Urinary bladder (tissue), 3 donors: ENCODE measurements at regions not wholly inside any gene's neighbourhood (a gene's known extent, or its start where the extent isn't known, plus 50 kb on each side); places are given as distances from the start of the nearest gene placed in this dataset.

Experiments used
- DNase-seq: peaks from one replicate; pipeline ENCODE4 v3.0.0-alpha.2; 2015; ENCODE audit errors: extremely low spot score
- H3K27ac ChIP-seq: one replicate; pipeline ENCODE4 v1.5.1; 2013; ENCODE audit warnings: low read depth, mild to moderate bottlenecking, moderate library complexity
- H3K36me3 ChIP-seq: one replicate; pipeline ENCODE4 v1.6.1; 2013; ENCODE audit warnings: mild to moderate bottlenecking, moderate library complexity; ENCODE audit not compliant: insufficient read depth
- H3K4me1 ChIP-seq: one replicate; pipeline ENCODE4 v1.6.1; 2013; ENCODE audit warnings: mild to moderate bottlenecking, moderate library complexity; ENCODE audit not compliant: insufficient read depth
- H3K4me3 ChIP-seq: one replicate; pipeline ENCODE4 v1.5.1; 2013; ENCODE audit warnings: low read depth, low read length
- WGBS: extraction: QIAGEN DNeasy Blood & Tissue Kit; methylation state at CpG from one replicate; pipeline ENCODE4 v1.1.7; 2013; 5-methylcytosine and 5-hydroxymethylcytosine counted together
- donor health status: healthy with polysubstance abuse.
- donor health status: healthy.

DNA sequence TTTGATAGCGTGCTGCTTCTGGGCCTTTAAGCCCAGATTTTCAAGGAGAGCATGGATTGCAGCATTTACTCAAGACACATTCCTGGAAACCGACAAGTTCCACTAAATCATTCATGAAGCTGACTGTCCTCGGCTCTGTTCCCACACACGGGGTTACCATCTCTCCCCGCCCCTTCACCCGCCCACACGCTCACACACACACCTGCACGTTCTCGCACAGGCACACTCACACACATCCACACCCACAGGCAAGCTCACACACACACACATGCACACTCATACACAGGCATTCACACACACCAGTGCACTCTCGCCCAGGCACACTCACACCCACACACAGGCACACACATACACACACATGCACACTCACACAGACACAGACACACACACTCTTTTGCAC is 150.0 kb upstream of the AGAP1 start:
- WGBS = 53% methylated on average over 10 of the region's 10 CpGs
- Histone ChIP-seq H3K4me1 (no peaks in the 10 kb centered on the region), H3K36me3 (no peaks in the 10 kb centered on the region), H3K4me3 (no peak overlapping the region), H3K27ac (no peak overlapping the region)
- no peak for DNase-seq

DNA sequence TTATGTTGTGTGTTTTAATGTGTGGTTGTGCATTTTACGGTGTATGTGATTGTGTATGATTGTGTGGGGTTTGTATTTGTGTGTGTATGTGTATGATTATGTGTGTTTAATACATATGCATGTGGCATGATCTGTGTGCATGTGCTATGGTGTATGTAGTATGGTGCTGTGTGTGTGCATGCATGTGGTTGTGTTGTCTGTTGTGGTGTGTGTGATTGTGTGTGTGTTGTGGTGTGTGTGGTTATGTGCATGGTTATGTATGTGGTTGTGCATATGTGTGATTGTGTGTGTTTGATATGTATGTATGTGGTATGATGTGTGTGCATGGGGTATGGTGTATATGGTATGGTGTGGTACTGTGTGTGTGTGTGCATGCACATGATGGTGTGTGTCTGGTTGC is 148.1 kb upstream of the AGAP1 start:
- Histone ChIP-seq H3K36me3 (no peaks in the 10 kb centered on the region), H3K4me1 (no peaks in the 10 kb centered on the region), H3K27ac (no peak overlapping the region), H3K4me3 (no peak overlapping the region)
- DNase-seq = no peak
- 95% methylated on average over 1 of the region's 1 CpG for WGBS

DNA sequence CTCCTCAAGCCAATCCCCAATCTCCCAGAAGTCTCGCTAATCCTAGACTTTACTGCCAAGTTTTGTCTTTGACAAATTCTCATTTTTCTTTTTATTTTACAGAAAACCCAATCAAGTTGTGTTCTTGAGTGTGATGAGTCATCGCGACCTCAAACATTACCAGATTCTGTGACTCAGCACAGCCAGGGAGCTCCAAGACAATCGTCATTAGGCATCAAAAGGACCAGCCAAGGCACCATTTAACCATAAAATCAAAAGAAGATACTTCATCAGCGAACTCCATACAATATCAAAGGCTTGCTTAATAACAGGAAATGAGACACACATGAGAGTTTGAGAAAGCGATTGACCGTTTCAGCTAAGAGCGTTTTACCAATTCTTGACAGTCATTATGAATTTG is 146.2 kb upstream of the AGAP1 start:
- 76% methylated on average over 8 of the region's 8 CpGs for WGBS
- no peak for DNase-seq
- no peak overlapping the region for H3K27ac ChIP-seq
- H3K4me3 ChIP-seq = no peak overlapping the region
- H3K4me1 ChIP-seq = no peaks in the 10 kb centered on the region
- no peaks in the 10 kb centered on the region for H3K36me3 ChIP-seq

DNA sequence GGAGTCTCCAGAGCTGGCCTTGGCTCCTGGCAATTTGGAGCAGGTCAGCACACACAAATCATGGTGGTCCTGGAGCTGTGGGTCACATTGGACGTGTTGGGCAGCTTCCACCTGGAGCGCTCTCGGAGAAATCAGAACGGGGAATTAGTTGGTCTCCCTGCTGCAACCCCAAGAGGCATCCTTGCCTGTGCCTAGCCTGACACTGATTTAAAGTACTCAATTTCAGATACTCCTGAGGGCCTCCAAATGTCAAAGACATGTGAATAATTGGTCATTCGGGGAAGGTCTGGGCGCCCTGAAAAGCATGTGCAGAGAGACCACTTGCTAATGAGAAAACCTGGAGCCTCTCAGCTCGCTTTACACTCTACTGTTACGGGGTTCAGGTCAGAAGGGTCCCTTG is 145.5 kb upstream of the AGAP1 start:
- WGBS = 94% methylated on average over 8 of the region's 8 CpGs
- DNase-seq = no peak
- Histone ChIP-seq H3K4me3 (no peak overlapping the region), H3K36me3 (no peaks in the 10 kb centered on the region), H3K4me1 (no peaks in the 10 kb centered on the region), H3K27ac (no peak overlapping the region)

DNA sequence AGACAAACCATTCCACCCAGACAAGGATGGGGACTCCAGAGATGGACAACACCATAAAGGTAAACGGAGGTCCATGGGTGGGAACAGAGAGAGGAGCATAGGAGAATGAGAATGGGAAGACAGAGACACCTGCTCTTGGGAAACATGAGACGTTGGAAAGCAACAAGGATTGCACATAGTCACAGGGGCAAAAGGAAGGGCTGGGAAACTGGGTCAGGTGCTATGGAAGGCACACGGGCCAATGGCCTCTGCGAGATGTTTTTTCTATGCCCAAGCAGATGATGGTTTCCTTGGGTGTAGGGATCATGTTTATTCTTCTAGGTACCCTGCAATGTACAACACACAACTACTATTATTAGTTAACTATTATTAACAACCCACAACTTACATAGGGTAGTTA is 143.6 kb upstream of the AGAP1 start:
- H3K27ac ChIP-seq = no peak overlapping the region
- 88% methylated on average over 4 of the region's 4 CpGs for WGBS

DNA sequence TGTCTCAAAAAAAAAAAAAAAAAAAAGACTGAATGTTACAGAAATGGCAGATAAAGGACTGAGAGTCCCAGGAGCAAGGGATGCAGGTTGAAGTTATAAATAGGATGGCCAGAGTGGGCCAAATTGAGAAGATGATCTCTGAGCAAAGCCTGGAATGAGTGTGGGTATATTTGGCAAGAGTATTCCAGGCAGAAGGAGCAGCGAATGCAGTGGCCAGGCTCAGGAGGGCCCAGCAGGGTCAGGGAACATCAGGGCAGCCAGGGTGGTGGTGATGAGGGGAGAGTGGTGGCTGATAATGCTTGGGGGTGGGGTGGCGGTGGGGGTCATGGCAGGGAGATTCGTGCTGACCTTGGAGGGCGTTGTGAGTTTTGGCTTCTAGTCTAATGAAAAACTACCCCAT is 141.3 kb upstream of the AGAP1 start:
- H3K4me1 ChIP-seq = no peaks in the 10 kb centered on the region
- H3K27ac ChIP-seq = no peak overlapping the region
- WGBS = 82% methylated on average over 4 of the region's 4 CpGs
- no peak for DNase-seq
- no peak overlapping the region for H3K4me3 ChIP-seq
- no peaks in the 10 kb centered on the region for H3K36me3 ChIP-seq

More for the DNA sequence above, 143.6 kb upstream of the AGAP1 start:
- Histone ChIP-seq H3K4me1 (no peaks in the 10 kb centered on the region), H3K4me3 (no peak overlapping the region), H3K36me3 (no peaks in the 10 kb centered on the region)
- DNase-seq = no peak

DNA sequence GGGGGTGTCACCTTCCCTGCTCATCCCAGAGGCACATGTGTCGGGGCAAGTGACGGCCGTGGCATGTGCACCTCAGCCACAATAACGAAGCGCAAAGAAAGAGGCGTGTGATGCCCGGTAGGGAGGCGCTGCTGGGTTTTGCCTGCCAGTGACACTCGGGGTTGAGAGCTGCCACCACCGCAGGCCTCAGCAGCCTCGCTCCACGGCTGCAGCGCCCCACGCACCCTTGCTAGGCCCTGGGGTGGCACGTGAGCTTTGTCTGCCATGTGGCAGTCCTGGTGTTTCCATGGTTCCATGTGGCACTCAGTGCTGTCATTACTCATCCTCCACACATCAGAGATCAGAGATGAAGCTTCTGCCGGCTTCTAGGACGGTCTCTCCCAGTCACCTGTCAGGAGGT is 136.0 kb upstream of the AGAP1 start:
- H3K36me3 ChIP-seq = no peaks in the 10 kb centered on the region
- 87% methylated on average over 17 of the region's 17 CpGs for WGBS
- DNase-seq = no peak

DNA sequence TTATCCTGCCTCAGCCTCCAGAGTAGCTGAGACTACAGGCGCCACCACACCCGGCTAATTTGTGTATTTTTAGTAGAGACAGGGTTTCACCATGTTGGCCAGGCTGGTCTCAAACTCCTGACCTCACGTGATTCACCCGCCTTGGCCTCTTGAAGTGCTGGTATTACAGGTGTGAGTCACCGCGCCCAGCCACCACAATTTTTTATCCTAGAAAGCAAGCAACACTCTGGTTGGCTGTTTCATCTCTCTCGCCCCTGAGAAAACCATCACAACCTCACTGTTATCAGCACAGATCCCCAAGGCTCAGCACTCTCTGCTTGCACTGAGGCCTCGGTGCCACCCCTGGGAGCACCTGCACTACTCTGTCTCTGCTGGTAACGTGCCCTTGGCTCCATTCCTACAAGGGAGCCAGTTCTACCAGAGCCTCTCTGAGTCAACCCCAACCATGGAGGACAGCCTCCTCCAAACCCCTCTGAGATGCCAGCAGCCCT is 134.8 kb upstream of the AGAP1 start:
- Histone ChIP-seq H3K4me3 (no peak overlapping the region), H3K4me1 (no peaks in the 10 kb centered on the region), H3K36me3 (no peaks in the 10 kb centered on the region), H3K27ac (no peak overlapping the region)
- 91% methylated on average over 9 of the region's 9 CpGs for WGBS
- DNase-seq = no peak

More for the DNA sequence above, 136.0 kb upstream of the AGAP1 start:
- H3K4me3 ChIP-seq = no peak overlapping the region
- H3K4me1 ChIP-seq = no peaks in the 10 kb centered on the region
- H3K27ac ChIP-seq = no peak overlapping the region

DNA sequence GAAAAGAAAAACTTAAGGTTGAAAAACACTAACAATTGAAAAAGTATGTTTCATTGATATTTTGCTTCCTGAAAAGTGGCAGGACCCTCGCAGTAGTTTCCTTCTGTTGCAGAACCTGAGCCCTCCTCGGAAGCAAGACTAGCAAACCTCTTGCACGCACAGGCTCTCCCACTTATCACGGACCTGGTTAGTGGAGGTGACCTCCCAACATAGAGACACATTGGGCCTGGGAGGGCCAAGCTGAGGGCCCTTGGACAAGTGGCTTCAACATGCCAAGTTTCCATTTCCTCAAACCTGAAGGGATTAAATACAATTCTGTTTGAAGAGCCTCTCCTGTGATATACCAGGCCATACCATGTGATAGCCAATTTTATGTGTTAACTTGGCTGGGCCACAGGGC is 133.4 kb upstream of the AGAP1 start:
- Histone ChIP-seq H3K36me3 (no peaks in the 10 kb centered on the region), H3K27ac (no peak overlapping the region), H3K4me1 (no peaks in the 10 kb centered on the region), H3K4me3 (no peak overlapping the region)
- 94% methylated on average over 4 of the region's 4 CpGs for WGBS
- no peak for DNase-seq

DNA sequence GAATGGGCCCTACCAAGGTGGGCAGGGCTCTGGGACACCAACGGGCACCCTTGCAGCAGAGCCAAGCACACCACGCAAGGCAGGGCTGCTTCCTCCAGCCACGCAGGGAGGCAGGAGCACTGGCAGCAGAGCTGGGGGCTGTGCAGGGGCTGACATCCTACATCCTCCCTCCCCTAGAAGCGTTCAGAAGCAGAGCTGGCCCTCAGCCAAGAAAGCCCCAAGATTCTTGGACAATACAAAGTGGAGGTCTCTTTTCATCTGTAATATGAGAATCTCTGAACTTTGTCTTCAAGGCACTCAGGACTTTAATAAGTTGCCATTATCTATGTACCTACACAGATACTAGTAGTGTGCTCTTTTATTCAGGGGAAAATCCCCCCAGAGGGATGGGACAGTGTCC is 128.1 kb upstream of the AGAP1 start:
- Histone ChIP-seq H3K4me3 (no peak overlapping the region), H3K27ac (no peak overlapping the region)
- WGBS = 45% methylated on average over 4 of the region's 4 CpGs

DNA sequence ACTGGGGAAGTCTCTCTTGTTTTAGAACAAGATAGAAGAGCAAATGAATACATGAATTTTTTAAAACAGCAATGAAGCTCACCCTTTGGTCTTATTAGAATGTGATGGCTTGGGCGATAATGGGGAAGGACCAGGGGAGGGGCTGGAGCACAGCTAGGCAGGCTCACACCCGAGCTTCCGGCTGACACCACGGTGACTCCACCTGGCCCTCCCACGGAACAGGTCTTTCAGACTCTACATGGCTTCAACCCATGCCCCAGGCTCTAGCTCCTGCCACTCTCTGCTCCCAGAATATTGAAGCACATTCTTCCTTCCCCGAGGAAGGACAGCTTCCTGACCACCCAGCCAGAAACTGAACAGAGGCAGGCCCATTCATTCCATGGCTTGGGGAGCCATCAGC is 127.5 kb upstream of the AGAP1 start:
- H3K4me1 ChIP-seq = no peaks in the 10 kb centered on the region
- H3K4me3 ChIP-seq = no peak overlapping the region
- WGBS = 86% methylated on average over 6 of the region's 6 CpGs
- DNase-seq = no peak
- H3K36me3 ChIP-seq = no peaks in the 10 kb centered on the region
- H3K27ac ChIP-seq = no peak overlapping the region

More for the DNA sequence above, 128.1 kb upstream of the AGAP1 start:
- no peak for DNase-seq
- H3K4me1 ChIP-seq = no peaks in the 10 kb centered on the region
- no peaks in the 10 kb centered on the region for H3K36me3 ChIP-seq

DNA sequence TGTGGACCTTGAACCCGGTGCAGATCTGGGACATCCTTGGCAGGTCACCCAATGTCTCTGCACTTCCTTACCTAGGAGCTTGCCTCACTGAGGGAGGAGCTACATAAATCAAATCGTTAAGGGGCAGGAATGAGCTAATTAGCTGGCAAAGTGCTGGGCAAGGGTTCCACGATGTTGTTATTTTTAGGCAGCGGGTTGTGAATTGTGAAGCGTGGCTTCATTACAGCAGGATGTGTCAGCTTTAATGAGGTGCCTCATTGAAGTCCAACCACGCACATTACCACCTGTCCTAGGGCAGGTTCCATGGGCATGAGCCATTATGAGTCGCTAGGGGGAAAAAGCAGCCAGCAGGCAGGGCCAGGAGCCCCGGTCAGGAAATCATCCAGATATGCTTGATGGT is 127.0 kb upstream of the AGAP1 start:
- H3K4me3 ChIP-seq = no peak overlapping the region
- H3K27ac ChIP-seq = no peak overlapping the region
- H3K4me1 ChIP-seq = no peaks in the 10 kb centered on the region
- no peak for DNase-seq
- no peaks in the 10 kb centered on the region for H3K36me3 ChIP-seq
- 64% methylated on average over 8 of the region's 8 CpGs for WGBS

DNA sequence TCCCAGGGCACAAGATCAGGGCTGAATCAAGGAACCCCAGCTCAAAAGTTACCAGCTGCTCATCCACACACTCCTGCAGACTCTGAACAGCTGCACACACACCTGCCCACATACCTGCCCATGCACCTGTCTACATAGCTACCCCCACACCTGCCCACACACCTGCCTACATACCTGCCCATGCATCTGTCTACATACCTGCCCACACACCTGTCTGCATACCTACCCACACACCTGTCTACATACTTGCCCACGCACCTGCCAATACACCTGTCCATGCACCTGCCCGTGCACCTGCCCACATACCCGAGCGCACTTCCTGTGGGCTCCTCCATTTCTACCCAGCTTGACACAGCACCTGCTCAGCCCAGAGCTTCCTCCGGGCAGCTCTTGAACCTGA is 122.8 kb upstream of the AGAP1 start:
- DNase-seq = no peak
- H3K36me3 ChIP-seq = no peaks in the 10 kb centered on the region
- H3K4me3 ChIP-seq = no peak overlapping the region
- H3K27ac ChIP-seq = no peak overlapping the region
- WGBS = 82% methylated on average over 5 of the region's 5 CpGs
- no peaks in the 10 kb centered on the region for H3K4me1 ChIP-seq

DNA sequence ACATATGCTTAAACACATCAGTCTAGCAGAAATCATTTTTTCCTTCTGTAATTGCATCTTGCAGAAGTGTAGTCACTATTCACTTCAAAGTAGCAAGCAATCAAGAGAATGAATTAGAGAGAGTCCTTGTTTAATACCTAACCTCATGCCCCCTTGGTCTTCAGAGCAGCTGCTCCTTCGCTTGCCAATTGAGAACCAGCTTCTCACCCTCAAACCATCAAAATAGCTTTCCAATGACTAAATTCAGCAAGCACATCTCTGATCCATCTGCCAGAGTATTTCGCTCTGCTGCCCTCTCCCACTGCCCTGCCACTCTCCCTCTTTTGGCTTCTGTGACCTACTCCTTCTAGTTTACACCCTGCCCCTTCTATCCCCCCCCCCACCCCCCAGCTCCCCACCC is 120.7 kb upstream of the AGAP1 start:
- H3K27ac ChIP-seq = no peak overlapping the region
- no peak for DNase-seq
- no peak overlapping the region for H3K4me3 ChIP-seq
- H3K36me3 ChIP-seq = no peaks in the 10 kb centered on the region
- 79% methylated on average over 2 of the region's 2 CpGs for WGBS
- no peaks in the 10 kb centered on the region for H3K4me1 ChIP-seq

DNA sequence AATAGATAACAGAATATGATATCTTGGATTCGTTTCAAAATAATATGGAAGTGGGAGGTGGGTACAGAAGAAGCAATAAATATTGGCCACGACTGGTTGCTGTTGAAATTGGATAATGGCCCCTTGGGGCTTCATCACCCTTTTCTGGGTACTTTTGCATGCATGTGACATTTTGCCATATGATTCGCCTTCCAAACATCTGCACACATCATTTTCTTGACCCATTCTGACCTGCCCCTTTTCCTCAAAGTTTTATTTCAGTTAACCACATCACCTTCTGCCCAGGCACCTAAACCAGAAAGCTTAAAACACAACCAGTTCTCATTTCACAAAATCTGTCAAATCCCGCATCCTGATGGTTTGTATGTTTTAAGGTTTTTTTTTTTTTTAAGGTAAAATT is 116.7 kb upstream of the AGAP1 start:
- no peak overlapping the region for H3K4me3 ChIP-seq
- DNase-seq = no peak
- H3K27ac ChIP-seq = no peak overlapping the region
- no peaks in the 10 kb centered on the region for H3K36me3 ChIP-seq
- WGBS = 74% methylated on average over 4 of the region's 4 CpGs
- H3K4me1 ChIP-seq = no peaks in the 10 kb centered on the region
